Erythroblast (primary cell): ENCODE measurements at regions not wholly inside any gene's neighbourhood (a gene's known extent, or its start where the extent isn't known, plus 50 kb on each side); places are given as distances from the start of the nearest gene placed in this dataset.

Experiments
- GATA1 ChIP-seq: IDR thresholded peaks from 2 replicates; pipeline ENCODE4 v1.6.1; 2011; ENCODE audit warnings: low read depth, mild to moderate bottlenecking, control low read depth, low read length, moderate library complexity
- POLR2A ChIP-seq: IDR thresholded peaks from 2 replicates; pipeline ENCODE4 v1.6.1; 2011; ENCODE audit warnings: mild to moderate bottlenecking, low read length

DNA sequence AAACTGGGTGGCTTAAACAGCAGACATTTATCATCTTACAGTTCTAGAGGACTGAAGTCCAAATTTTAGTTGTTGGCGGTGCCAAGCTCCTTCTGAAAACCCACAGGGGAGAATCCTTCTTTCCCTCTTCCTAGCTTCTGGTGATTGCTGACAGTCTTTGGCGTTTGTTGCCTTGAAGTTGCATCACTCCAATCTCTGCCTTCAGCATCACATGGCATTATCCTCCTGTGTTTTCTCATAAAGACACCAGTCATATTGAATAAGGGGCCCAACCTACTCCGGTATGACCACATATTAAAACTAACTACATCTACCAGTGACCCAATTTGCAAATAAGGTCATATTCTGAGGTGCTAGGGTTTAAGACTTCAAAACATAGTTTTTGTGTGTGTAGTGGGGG, 472.1 kb upstream of the IGFBP3 start:
- TF ChIP-seq POLR2A (no peak), GATA1 (no peak)
